ENCODE measurements at regions not wholly inside any gene's neighbourhood (a gene's known extent, or its start where the extent isn't known, plus 50 kb on each side); places are given as distances from the start of the nearest gene placed in this dataset.
"Not testable (repeated sequence)": the region's sequence is repeated elsewhere in the genome, so short reads cannot be mapped to it uniquely, and the experiment has no call there.

DNA sequence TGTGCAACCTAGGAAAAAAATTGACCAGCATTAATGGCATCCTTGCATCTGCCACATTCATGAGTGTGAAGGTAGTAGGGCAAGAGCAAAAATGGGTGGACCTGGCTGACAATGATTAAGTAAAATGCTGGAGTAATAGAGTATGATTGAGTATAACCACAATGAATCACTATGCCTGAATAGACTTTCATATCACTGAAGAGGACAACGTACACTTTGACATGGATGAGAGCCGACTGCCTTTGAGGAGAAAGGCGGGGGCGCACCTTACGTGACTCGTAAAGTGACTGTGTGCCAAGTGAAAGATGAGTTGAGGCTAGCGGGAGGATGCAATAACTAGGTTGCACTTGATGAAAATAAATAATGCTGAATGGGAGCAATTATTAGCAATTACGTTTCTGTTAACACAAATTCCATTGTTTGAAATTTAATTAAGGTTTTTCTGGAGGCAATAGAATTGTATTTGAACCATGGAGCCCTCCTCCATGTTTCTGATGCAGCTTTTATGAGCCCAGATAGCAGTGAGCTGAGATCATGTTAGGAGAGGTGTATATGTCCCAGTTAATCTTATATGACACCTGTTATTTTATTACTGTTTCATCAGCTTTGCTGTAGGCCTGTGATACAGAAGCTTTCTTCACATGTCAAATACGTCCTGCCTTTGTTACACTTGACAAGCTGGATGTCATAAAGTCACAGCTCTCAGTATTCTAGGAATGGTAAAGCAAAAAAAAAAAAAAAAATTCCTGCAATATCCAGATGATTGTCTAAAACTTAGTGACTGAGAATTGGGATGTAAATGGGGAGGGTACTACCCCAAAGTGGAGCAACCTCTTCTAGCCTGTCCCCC is 596.5 kb downstream of the NXPH1 start:
- Histone ChIP-seq H3K36me3 (no peaks in the 10 kb centered on the region), H3K4me3 (ENCODE audit: low read depth, low read length) (no peak overlapping the region), H3K9me3 (ENCODE audit: severe bottlenecking) (no peaks in the 10 kb centered on the region), H3K27me3 (ENCODE audit: insufficient read depth, low read depth, severe bottlenecking) (no peaks in the 10 kb centered on the region), H3K27ac (no peak overlapping the region)
- TF ChIP-seq, protein P1, sequence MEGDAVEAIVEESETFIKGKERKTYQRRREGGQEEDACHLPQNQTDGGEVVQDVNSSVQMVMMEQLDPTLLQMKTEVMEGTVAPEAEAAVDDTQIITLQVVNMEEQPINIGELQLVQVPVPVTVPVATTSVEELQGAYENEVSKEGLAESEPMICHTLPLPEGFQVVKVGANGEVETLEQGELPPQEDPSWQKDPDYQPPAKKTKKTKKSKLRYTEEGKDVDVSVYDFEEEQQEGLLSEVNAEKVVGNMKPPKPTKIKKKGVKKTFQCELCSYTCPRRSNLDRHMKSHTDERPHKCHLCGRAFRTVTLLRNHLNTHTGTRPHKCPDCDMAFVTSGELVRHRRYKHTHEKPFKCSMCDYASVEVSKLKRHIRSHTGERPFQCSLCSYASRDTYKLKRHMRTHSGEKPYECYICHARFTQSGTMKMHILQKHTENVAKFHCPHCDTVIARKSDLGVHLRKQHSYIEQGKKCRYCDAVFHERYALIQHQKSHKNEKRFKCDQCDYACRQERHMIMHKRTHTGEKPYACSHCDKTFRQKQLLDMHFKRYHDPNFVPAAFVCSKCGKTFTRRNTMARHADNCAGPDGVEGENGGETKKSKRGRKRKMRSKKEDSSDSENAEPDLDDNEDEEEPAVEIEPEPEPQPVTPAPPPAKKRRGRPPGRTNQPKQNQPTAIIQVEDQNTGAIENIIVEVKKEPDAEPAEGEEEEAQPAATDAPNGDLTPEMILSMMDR (IDR thresholded peaks at IDR 0.05; ENCODE audit: low read depth, low read length) = no peak
- no peak for DNase-seq

DNA sequence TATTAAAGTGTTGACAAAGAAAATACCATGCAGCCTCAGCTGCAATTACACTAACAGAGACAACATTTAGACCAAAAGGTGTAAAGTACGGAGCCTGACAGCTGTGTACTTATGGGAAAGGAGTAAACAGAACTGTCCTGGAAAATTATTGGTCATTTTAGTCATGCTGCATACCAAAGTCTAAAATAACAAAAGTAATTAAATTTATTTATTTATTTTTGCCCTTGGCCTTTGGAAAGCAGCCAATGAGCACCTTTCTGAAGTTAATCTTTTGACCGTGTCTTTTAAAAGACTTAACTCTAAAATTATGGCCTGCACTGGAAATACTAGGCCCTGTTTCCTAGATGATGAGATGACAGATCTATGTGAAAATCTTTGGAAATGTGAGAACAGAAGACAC is 597.6 kb downstream of the NXPH1 start:
- H3K9me3 ChIP-seq (ENCODE audit: severe bottlenecking) = no peaks in the 10 kb centered on the region
- no peaks in the 10 kb centered on the region for H3K27me3 ChIP-seq (ENCODE audit: insufficient read depth, low read depth, severe bottlenecking)
- TF ChIP-seq, protein P1 (IDR thresholded peaks at IDR 0.05; ENCODE audit: low read depth, low read length) = no peak
- H3K27ac ChIP-seq = no peak overlapping the region; the same call in 1 of the 2 replicates
- DNase-seq = no peak
- no peaks in the 10 kb centered on the region for H3K36me3 ChIP-seq
- no peak overlapping the region for H3K4me3 ChIP-seq (ENCODE audit: low read depth, low read length)

DNA sequence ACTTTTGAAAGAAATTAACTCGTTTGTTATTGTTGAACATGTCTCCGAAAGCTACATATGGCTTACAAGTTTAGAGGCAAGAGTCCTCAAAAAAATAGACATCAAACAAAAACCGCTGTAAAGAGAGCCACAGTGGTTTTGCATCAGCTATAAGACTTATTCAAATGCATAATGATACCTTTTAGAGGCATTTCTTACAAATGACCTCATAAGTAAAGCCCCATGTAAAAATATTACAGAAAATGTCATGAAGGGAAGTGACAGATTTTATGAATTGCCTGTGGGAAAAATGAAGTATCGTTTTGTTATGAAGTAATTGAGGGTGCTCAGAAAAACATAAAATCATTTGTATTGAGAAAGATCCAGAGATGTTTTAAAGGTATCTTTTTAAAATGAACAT is 598.0 kb downstream of the NXPH1 start:
- TF ChIP-seq, protein P1 (IDR thresholded peaks at IDR 0.05; ENCODE audit: low read depth, low read length) = no peak
- DNase-seq = no peak
- no peaks in the 10 kb centered on the region for H3K36me3 ChIP-seq
- H3K4me3 ChIP-seq (ENCODE audit: low read depth, low read length) = no peak overlapping the region
- no peaks in the 10 kb centered on the region for H3K9me3 ChIP-seq (ENCODE audit: severe bottlenecking)
- H3K27me3 ChIP-seq (ENCODE audit: insufficient read depth, low read depth, severe bottlenecking) = no peaks in the 10 kb centered on the region
- H3K27ac ChIP-seq = no peak overlapping the region

DNA sequence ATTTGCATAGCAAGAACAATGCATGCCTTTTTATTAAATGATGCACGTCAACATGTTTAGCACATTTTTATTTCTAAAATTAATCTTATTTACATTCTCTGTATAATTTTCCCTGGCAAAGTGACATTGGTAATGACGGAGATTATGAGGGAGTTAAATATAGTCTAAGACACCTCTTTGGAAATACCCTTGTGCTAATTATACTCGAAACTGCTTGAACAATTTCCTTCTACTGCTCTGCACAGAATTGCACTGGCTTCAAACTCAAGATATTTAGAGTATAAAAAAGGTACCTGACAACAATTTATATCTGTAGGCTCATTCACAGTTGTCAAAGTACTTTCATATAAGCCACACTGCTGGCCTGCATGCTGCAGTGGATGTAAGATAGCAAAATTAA is 602.7 kb downstream of the NXPH1 start:
- Histone ChIP-seq H3K9me3 (ENCODE audit: severe bottlenecking) (no peaks in the 10 kb centered on the region), H3K27me3 (ENCODE audit: insufficient read depth, low read depth, severe bottlenecking) (no peaks in the 10 kb centered on the region), H3K27ac (no peak overlapping the region), H3K36me3 (no peaks in the 10 kb centered on the region), H3K4me3 (ENCODE audit: low read depth, low read length) (no peak overlapping the region)
- DNase-seq = no peak
- TF ChIP-seq, protein P1 (IDR thresholded peaks at IDR 0.05; ENCODE audit: low read depth, low read length) = no peak

DNA sequence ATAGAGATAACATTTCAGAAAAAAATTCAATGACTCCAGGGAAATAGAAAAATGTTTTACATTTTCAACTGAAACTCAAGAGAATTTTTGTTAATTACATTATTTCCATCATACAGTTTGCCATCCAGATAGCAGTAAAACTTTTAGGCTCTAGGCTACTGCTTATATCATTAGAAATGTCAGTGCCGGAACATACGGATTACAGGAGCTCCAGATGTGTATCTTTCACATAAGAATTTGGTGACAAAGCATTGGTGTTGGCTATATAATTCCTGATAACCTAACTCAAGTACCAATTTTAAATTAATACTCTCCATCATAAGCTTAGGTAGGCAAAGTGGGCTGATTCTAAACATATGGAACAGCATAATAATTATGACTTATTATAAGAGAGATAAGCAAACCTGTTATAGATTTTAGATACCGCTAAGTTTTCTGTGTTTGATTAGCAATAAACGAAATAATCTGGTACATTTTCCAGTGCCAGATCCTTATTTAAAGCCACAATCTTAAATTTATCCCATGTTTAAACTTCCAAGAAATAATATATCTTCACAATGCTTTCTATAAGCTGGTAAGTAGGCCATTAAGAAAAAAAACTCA is 637.9 kb downstream of the NXPH1 start:
- Histone ChIP-seq H3K36me3 (no peaks in the 10 kb centered on the region), H3K27me3 (ENCODE audit: insufficient read depth, low read depth, severe bottlenecking) (no peaks in the 10 kb centered on the region), H3K27ac (no peak overlapping the region), H3K9me3 (ENCODE audit: severe bottlenecking) (peaks cover under 1% of the 10 kb centered on the region), H3K4me3 (ENCODE audit: low read depth, low read length) (no peak overlapping the region)
- TF ChIP-seq, protein P1 (IDR thresholded peaks at IDR 0.05; ENCODE audit: low read depth, low read length) = no peak
- no peak for DNase-seq

DNA sequence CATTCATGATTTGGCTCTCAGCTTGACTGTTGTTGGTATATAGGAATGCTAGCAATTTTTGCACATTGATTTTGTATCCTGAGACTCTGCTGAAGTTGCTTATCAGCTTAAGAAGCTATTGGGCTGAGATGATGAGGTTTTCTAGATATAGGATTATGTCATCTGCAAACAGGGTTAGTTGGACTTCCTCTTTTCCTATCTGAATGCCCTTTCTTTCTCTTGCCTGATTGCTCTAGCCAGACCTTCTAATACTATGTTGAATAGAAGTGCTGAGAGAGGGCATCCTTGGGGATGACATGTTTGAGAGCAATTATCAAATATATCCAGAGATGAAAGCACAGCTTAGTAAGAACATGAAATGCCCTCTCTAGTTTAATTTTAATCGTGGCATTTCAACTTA is 642.4 kb downstream of the NXPH1 start:
- not testable (repeated sequence) for DNase-seq; H3K36me3 ChIP-seq; H3K27ac ChIP-seq; H3K27me3 ChIP-seq (ENCODE audit: insufficient read depth, low read depth, severe bottlenecking); H3K9me3 ChIP-seq (ENCODE audit: severe bottlenecking); H3K4me3 ChIP-seq (ENCODE audit: low read depth, low read length)
